HG03060 (cell line): ENCODE measurements at regions not wholly inside any gene's neighbourhood (a gene's known extent, or its start where the extent isn't known, plus 50 kb on each side); places are given as distances from the start of the nearest gene placed in this dataset.
"Not testable (repeated sequence)": the region's sequence is repeated elsewhere in the genome, so short reads cannot be mapped to it uniquely, and the experiment has no call there.

ENCODE experiments used
- ATAC-seq: cut with Tn5 transposase; IDR thresholded peaks from one replicate; pipeline ENCODE4 v1.9.1; 2021; ENCODE audit warnings: low read depth, moderate number of reproducible peaks; ENCODE audit not compliant: unreplicated experiment

DNA sequence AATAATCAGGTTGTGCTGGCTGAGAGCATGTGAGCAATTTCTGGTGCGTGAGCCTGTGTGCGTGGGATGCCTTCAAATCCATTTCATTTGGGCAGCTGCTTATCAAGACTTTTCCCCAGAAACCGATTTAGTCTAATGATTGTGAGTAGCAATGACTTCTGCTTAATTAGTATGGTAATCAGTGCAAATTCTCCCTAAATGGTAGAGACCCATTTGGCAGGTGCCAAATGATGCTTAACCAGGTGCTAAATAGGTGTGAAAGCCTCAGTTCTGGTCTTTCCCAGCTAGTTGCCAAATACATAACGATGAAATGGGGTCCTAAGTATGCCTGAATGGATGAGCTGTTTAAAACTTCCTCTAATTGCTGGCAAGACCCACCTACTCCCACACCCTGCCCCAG lies 248.4 kb upstream of the CCDC196 start:
- ATAC-seq = no peak

DNA sequence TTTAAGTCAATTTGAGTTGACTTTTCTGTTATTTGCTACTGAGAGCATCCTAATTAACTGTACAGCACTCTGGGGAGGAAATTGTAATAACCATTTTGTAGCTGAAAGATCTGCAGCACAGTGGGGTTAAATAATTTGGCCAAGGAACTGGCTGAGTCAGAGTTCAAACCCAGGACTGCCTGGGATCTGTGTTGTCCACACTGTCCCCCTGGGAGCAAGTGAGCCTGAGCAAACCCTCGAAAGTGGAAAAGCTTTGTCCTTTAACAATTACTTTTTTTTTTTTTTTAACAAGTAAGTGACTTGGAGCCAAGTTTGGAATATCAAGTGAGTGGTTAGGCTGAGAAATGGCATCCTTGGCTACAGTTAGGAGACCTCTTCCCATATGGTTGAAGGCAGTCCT lies 247.2 kb upstream of the CCDC196 start:
- ATAC-seq = no peak

DNA sequence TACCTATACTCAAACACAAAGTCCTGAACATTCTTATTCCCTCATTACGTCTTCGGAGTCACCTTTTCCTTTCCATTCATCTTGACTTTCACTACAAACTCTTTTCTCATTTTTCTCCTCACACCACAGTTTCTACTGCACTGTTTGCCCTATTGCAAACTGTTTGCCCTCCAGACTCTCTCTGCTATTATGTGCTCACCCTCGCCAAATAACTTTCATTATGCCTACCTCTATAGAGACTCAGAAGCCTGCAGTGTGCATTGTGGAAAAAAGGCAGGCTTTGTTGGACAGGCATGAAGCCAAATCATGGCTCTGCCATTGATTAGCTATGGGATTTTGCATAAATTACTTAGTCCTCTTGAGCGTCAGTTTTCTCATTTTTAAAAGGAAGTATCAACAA lies 246.6 kb upstream of the CCDC196 start:
- no peak for ATAC-seq

DNA sequence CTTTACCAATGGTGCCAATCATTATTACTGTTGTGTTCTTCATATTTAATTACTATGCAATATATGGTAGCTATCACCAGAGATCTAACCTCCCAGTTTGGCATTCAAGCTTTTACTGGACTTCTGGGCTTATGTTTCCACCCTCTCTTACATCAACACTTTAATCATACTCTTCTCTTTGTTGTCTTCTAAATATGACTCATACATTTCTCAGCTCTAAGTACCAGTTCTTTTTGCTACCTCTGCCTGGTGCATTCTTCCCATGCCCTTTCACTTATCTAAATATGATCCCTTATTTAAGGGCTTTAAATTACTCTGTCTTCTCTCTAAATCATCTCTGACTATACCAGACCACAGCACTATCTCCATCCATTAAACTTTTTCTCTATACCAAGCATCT lies 246.1 kb upstream of the CCDC196 start:
- ATAC-seq = no peak

DNA sequence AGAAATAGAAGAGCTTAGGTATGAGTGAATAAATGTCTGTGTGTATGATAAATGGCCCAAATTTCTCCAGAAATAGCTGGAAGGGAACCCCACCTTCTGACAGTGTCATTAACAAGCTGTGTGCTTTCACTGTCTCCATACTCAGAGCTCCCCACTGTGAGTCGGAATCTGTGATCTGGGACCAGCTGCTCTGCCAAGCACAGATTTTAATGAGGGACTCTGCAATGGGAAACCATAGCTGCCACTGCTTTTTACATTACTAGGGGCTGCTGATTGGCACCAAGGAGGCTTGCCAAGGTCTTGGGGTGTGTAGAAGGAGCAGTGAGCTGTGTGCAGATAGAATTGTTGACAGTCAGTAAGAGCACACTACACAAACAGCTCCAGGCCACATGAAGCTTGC lies 244.2 kb upstream of the CCDC196 start:
- no peak for ATAC-seq

DNA sequence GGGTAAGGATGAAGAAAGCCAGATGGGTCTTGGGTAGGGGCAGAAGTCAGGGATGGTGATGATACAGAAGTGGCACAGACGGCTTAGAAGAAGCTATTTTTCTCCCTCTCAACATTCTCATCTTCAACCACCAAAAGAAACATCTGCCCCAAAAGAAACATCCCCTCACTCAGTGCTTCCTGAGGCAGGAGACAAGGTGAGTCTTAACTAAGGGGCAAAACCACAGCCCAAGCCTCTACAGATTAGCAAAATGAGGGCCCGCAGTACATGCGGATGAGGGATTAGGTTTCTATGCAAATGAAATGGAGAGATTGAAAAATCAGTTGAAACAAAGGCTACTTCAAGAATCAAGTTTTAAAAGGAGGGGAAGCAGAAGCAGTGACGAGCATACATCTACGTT lies 241.3 kb upstream of the CCDC196 start:
- no peak for ATAC-seq

DNA sequence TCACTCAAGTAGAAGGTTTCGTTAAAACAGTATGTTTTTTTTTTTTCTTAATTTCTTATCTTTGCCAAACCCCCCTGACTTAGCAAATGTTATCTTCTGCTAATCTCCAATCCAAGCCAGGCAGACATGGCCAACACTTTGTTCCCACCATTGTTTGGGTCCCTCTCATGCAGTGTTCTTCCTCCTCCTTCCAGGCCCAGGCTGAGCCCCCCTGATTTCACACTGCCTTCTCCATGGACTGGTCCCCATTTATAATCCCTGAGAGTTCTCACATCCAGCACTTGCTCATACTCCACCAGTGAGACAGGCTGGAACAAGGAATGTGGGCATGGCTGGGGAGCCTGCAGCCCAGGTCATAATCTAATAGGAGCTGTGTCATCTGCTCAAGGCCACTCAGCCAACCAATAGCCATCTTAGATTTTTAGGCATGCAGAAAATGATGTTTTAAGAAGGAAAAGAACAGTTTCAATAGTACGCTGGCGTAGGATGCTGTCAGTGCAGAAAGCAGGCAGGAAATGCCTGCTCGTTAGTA lies 238.4 kb upstream of the CCDC196 start:
- ATAC-seq = no peak

DNA sequence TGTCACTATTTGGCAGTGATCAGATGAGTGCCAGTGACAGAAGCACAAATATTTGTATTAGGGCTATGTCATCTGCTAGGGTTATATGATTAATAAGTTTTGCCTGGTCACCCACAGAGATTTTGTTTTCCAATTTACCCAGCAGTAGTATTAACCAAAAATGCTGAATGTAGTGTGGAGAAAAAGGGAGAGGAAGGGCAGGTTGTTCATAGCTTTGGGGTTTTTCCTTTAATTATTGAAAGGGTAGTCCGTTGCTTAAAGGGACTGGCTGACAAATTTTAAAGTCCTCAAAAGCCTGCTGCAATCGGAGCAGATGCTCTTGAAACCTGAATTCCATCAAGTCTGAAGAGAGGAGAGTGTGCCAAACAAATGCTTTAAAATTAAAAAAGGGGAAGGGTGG lies 237.9 kb upstream of the CCDC196 start:
- no peak for ATAC-seq

DNA sequence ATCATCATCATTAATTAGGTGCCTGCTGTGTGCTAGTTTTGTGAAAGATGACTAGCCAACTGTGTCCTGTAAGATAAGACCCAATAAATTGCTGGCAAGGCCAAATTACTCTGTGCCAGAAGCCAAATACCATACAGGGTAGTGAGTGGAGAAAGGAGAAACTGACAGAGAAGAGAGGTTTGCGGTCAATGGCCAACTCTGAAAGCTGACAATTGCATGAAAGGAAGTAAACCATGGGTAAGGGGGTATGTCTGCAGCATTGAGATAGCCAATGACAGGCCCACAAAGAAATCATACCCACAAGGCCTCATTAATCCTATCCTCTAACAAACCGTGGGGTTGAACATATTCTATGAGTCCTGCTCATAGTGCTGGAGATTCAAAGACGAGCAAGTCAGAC lies 236.6 kb upstream of the CCDC196 start:
- ATAC-seq = no peak

DNA sequence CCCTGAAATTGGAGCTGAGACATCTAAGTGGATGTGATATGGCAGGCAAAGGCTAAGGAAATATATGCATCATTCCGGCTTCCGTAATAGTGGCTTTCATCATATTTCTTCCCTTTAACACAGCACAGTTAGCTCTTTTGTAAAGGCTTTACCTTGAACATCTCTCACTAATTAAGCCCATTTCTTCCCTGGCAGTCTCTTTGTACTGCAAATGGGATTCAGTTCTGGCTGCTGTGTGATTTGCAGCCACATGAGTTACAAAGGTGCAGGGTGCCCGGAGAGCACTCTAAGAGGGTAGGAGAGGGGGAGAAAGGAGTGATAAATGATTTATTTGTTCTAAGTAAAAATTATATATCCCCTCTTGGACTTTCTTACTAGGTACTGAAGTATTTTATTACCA lies 232.1 kb upstream of the CCDC196 start:
- ATAC-seq = no peak

DNA sequence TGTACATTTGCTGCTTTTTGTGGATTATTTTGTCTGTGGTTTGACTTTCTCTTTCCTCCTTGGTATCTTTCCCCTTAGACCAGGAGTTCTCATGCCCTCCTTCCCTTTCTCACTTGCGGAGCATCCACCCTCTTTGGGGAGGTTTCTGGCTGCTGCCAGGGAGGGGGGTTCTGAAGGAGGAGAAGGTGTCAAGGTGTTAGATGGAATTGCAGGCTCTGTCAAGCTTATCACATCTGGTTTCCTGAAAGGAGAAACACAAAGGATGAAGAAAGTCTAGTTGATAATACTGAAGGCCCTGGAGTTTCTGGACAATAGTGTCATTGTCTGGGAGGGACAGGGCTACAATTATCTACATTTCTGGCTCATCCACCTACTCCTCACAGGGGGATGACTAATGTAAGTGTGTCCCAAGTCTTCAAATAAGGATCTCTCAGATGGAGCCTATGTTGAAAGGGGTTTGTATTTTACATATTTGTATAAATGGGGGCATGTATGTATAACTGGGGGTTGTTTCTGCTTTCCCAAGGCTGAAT lies 217.3 kb upstream of the CCDC196 start:
- no peak for ATAC-seq

DNA sequence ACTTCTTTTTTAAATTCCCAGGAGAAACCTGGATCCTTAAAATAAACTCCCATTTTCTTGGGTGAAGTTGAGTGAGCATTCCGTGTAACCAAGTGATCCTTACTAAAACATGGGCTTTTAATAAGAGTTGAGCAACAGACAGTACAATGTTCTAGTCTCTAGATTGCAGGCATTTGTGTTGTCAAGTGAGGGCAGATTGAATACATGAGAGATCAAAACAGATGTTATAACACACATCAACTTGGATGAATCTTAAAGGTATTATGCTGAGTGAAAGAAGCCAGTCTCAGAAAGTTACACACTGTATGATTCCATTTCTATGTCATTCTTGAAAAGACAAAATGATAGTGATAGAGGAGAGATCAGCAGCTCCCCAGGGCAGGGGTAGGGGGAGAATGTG lies 213.9 kb upstream of the CCDC196 start:
- ATAC-seq = no peak

DNA sequence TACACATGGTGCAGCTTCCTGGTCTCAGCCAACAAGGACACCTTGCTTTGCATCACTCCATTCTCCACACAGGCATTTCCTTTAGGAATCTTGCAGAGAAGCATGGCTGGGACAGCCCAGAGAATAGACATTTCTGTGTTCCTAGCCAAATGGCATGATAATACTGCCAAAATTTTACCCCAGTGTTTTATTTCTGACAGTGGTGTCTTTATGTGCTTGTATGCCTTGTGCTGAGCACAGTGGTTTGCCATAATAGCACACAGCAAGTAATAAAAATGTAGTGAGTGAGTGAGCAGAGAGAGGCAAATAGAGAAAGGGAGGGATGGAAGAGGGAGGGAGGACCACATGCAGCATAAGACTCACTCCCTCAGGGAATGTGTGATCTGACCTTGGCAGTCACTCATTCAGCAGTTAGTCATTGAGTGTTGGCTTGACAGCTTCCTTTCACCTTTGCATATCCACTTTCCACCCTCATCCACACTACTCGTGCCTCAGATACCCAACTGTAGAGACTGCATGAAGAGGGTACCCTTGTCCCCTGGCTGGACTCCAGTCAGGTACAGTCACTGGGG lies 212.8 kb upstream of the CCDC196 start:
- no peak for ATAC-seq

DNA sequence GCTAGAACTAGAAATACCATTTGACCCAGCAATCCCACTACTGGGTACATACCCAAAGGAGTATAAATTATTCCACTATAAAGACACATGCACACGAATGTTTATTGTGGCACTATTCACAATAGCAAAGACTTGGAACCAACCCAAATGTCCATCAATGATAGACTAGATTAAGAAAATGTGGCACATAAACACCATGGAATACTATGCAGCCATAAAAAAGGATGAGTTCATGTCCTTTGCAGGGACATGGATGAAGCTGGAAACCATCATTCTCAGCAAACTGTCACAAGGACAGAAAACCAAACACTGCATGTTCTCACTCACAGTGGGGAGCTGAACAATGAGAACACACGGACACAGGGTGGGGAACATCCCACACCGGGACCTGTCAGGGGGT lies 207.8 kb upstream of the CCDC196 start:
- not testable (repeated sequence) for ATAC-seq

DNA sequence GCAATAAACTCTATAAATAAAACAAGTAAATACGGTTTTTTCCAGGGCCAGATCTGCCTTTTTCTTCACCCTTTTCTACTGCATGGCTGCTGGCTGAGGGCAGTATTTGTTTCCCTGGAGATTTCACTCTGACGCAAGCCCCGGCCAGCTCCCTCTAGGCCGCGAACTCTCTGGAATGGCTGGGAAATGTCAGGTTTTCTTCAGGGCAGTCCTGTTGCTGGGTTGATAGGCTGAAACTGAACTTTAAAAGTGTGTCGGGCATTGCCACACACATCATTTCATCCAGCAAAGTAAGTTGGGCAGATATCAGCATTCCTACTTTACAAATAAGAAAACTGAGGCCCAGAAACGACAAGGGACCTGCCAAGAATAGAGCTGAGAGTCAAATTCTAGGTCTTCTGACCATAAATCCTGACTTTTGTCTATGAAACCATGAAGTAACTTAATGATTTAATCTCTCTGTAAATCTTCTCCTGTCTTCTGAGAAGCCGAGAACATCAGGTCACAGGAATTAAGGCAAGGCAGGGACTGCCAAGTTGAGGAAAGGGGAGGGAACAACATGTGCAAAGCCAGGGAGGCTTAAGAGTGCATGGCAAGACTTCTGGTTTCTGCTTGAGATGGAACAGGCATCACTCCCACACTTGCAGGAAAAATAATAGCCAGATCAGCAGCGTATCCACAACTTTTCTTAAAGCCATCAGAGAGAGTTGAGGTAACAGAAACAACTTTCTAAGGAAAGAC lies 205.0 kb upstream of the CCDC196 start:
- no peak for ATAC-seq

DNA sequence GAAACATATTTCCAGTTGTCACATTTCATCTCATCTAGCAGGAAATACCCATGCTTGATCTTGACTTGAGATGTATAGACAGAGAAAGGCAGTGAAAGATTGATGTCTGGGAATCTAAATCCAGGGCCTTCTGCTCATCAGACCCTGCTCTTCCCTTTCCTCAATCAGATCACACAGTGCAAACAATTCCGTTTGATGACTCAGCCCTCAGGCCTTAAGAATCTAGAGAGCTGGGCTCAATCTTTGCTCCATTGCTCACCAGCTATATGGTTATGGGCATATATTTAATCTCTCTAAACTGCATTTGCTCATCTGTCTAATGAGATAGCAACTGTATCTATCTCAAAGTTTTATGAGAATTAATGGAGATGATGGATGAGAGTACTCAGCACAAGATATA lies 201.8 kb upstream of the CCDC196 start:
- no peak for ATAC-seq

DNA sequence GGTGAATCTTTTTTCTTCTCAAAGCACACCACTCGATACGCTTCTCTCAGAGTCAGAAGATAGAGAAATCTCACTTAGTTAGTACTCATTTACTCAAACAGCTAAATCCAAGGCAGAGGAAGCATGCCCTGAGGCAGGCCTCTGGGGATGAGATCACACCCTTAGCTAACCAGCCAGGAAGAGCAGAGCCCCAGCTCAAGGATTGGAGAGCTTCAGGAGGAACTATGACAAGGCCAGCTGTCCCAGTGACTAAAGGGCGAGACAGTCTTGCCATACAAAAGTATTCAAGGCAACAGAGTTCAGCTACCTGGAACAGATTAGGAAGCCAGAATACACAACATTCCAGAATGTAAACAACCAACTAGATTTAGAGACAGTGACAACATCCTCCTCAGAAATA lies 197.7 kb upstream of the CCDC196 start:
- ATAC-seq = no peak

DNA sequence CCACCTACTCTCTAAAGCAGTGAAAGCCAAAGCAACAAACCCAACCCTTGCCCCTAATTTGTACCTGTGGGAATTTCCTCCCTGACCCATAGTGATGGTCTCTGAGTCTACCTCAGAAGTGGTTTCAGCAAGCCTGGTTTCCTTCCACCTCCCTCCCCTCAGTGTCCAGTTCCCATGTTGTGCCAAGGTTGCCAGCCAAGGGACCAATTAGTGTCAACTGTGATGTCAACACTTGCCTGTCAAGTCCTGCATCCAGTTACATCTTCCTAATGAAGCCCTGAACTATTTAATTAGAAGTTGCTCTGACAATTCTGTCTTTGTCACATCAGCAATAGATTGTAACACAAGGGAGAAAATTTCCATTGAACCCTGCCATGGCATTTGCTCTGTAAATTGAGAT lies 194.4 kb upstream of the CCDC196 start:
- ATAC-seq = no peak

DNA sequence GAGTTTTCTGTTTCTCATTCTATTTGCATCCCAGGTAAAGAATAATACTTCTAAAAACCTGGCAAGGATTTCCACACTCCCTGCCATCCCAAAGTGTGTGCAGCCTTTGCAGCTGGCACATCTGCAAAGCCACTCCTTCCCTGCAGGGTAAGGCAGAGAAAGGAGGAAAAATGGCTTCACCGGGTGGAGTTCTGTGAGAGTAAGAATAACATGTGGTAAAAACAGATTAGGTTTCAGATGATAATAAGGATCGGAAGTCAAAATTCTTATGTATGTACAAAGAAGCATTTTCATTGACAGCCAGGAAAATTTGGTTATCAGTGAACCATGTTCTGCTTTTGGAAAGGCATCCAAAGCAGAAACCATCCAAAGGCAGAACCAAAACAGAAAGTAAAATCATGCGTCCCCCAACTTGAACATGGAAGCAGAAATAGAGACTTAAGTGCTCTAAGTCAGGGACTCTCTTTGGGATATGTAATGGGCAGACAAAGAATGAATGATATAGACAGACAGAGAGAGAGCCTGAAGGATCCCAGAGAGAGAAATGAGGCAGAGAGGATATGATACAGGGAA lies 192.6 kb upstream of the CCDC196 start:
- ATAC-seq = no peak

DNA sequence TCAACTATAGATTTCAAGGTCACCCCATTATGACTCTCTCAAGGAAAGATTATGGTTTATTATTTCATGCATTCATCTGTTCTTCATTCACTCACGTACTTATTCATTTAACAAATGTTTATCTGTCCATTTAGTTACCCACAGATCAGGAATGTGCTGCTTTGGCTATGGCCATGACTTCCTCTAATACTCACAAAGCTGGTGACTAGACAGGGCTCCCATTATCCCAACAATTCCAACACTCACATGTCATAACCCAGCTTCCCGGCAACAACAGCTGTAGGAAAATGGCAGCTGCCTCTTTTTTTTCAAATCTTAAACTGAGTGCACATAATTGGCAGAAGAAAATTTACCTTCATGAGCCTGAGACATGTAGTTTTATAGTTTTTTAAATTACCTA lies 190.8 kb upstream of the CCDC196 start:
- ATAC-seq = no peak

DNA sequence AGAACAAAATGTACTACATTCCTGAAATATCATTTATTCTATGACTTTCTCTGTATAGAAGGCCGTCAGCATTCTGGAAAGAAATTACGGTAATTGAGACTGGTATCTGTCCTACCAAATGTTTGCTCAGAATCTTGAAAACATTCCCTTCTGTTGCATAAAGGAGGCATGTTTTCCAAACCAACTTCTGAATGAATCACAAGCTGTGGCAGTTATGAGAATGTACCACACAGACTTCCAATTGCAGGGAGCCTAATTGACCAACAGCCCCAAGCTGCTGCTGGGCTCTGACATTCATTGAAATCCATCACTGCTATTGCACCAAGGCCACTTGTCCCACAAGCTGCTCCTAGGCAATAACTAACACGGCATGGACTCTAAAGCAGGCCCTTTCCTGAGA lies 185.3 kb upstream of the CCDC196 start:
- no peak for ATAC-seq

DNA sequence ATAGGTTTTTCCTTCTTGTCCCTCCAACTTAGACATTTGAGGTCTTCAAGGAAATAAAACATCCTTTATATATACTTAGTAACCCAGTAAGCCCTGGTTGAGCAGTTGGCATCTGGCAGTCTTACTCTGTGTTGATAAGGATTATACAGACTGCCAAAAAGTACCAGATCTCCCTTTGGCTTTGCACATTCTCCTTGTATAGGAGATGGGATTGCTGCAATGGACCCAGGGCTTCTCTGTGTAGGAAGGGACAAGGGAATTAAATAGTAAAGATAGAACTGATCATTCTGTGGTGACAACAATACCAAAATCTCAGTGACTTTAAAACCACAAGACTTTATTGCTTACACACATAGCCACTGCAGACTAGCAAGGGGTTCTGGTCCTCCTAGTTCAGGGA lies 180.1 kb upstream of the CCDC196 start:
- ATAC-seq = no peak
